WTC11 (cell line): ENCODE measurements at regions not wholly inside any gene's neighbourhood (a gene's known extent, or its start where the extent isn't known, plus 50 kb on each side); places are given as distances from the start of the nearest gene placed in this dataset.

Experiments
- ATAC-seq: fragments of 200-7000 bp; cut with Tn5 transposase; 2 replicates; pipeline ENCODE4 v1.10.0; 2021; ENCODE audit warnings: mild to moderate bottlenecking, moderate library complexity
- CTCF ChIA-PET: fragments of 300-600 bp; sonication (Branson Sonifier 250); formaldehyde crosslinking; loops from one replicate; lab custom pipeline; 2021; ENCODE audit warnings: antibody characterized with exemption; lab: Charles Lee
- POLR2A ChIA-PET: fragments of 350-600 bp; sonication (Branson Sonifier 250); formaldehyde crosslinking; loops from one replicate; lab custom pipeline; 2021; ENCODE audit warnings: antibody characterized with exemption; lab: Charles Lee
- DNase-seq: peaks from one replicate; pipeline ENCODE4 v3.0.0; 2021; ENCODE audit warnings: low spot score
- H3K27ac Mint-ChIP-seq: 2 replicates; pipeline ENCODE4 v1.8.0; 2021; ENCODE audit warnings: mixed read lengths
- H3K27me3 Mint-ChIP-seq: 2 replicates; pipeline ENCODE4 v1.8.0; 2021; ENCODE audit warnings: low read depth, mild to moderate bottlenecking, moderate library complexity, mixed read lengths
- H3K36me3 Mint-ChIP-seq: 2 replicates; pipeline ENCODE4 v1.8.0; 2021; ENCODE audit warnings: mixed read lengths
- H3K4me1 Mint-ChIP-seq: 2 replicates; pipeline ENCODE4 v1.8.0; 2022; ENCODE audit warnings: mixed read lengths
- H3K4me3 Mint-ChIP-seq: 2 replicates; pipeline ENCODE4 v1.8.0; 2021; ENCODE audit warnings: mild to moderate bottlenecking, moderate library complexity, mixed read lengths
- H3K9me3 Mint-ChIP-seq: 2 replicates; pipeline ENCODE4 v1.8.0; 2021; ENCODE audit warnings: mixed read lengths
- ATF2 ChIP-seq: sonication (generic); formaldehyde crosslinking; IDR thresholded peaks from 2 replicates; pipeline ENCODE4 v1.8.1; 2022; ENCODE audit warnings: low read depth, missing genetic modification reagents, borderline replicate concordance
- CBFB ChIP-seq: sonication (generic); formaldehyde crosslinking; IDR thresholded peaks from 2 replicates; pipeline ENCODE4 v1.8.1; 2022; ENCODE audit warnings: mild to moderate bottlenecking, low read depth, missing genetic modification reagents
- CREB1 ChIP-seq: sonication (generic); formaldehyde crosslinking; IDR thresholded peaks from 2 replicates; pipeline ENCODE4 v1.8.0; 2023; ENCODE audit warnings: mild to moderate bottlenecking, missing genetic modification reagents
- CREM ChIP-seq: sonication (generic); formaldehyde crosslinking; IDR thresholded peaks from 2 replicates; pipeline ENCODE4 v1.8.1; 2022; ENCODE audit warnings: mild to moderate bottlenecking, missing genetic modification reagents, moderate library complexity
- CTCF ChIP-seq: fragments of 200-600 bp; IDR thresholded peaks from 2 replicates; pipeline ENCODE4 v1.8.0; 2022; ENCODE audit warnings: antibody characterized with exemption
- NFYB ChIP-seq: sonication (generic); formaldehyde crosslinking; conservative IDR thresholded peaks from 2 replicates; pipeline ENCODE4 v1.8.0; 2022; ENCODE audit warnings: low read depth, missing genetic modification reagents
- TEAD4 ChIP-seq: sonication (generic); formaldehyde crosslinking; IDR thresholded peaks from 2 replicates; pipeline ENCODE4 v1.8.0; 2022; ENCODE audit warnings: mild to moderate bottlenecking, missing genetic modification reagents
- TP53 ChIP-seq: sonication (generic); formaldehyde crosslinking; IDR thresholded peaks from 2 replicates; pipeline ENCODE4 v1.8.1; 2023; ENCODE audit warnings: mild to moderate bottlenecking, missing genetic modification reagents
- ZMAT4 ChIP-seq: fragments of 250-450 bp; sonication (Bioruptor Pico); IDR thresholded peaks from 2 replicates; pipeline ENCODE4 v1.9.0; 2021; ENCODE audit warnings: mild to moderate bottlenecking
- ZNF138 ChIP-seq: sonication (generic); formaldehyde crosslinking; conservative IDR thresholded peaks from 2 replicates; pipeline ENCODE4 v1.8.1; 2022; ENCODE audit warnings: mild to moderate bottlenecking, moderate library complexity, missing genetic modification reagents
- ZNF219 ChIP-seq: sonication (generic); formaldehyde crosslinking; IDR thresholded peaks from 2 replicates; pipeline ENCODE4 v1.8.0; 2023; ENCODE audit warnings: missing genetic modification reagents, mild to moderate bottlenecking, borderline replicate concordance
- ZNF263 ChIP-seq: sonication (generic); formaldehyde crosslinking; IDR thresholded peaks from 2 replicates; pipeline ENCODE4 v1.8.1; 2022; ENCODE audit warnings: low read depth, mild to moderate bottlenecking, moderate library complexity, missing genetic modification reagents
- ZNF416 ChIP-seq: fragments of 250-450 bp; sonication (Bioruptor Pico); IDR thresholded peaks from 2 replicates; pipeline ENCODE4 v1.9.0; 2021; ENCODE audit warnings: mild to moderate bottlenecking, inconsistent platforms
- ZNF512 ChIP-seq: sonication (generic); formaldehyde crosslinking; IDR thresholded peaks from 2 replicates; pipeline ENCODE4 v1.8.1; 2022; ENCODE audit warnings: missing genetic modification reagents, borderline replicate concordance
- TF ChIP-seq, protein P1 (sequence below): sonication (generic); formaldehyde crosslinking; IDR thresholded peaks from 2 replicates; pipeline ENCODE4 v1.8.1; 2022; ENCODE audit warnings: low read depth, mild to moderate bottlenecking, moderate library complexity, missing genetic modification reagents, borderline replicate concordance

DNA sequence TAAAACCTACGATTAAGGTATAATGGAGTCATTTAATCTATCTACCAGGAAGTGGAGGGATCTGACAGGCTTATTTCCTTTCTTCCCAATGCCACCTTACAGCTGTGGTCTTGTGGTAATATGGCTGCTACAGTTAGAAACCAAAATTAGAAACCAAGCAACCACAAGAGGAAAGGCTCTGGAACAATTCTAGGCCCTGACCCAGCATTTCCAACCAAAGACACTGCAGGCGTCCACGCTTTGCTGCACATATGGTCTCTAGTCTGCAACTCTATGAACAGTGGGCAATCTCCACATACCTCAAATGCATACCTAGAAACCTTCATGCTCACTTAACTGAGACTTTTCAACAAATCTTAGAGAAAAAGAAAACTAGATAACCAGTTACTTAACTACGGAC is 339.1 kb downstream of the NFIB start (continued):
- TF ChIP-seq ZNF512 (no peak), TEAD4 (CRISPR knock-in tag) (no peak), ZMAT4 (CRISPR knock-in tag) (no peak), NFYB (CRISPR knock-in tag) (no peak), ZNF138 (CRISPR knock-in tag) (no peak), TP53 (CRISPR knock-in tag) (no peak), ZNF263 (CRISPR knock-in tag) (no peak), ZNF416 (CRISPR knock-in tag) (no peak), CBFB (CRISPR knock-in tag) (no peak)

DNA sequence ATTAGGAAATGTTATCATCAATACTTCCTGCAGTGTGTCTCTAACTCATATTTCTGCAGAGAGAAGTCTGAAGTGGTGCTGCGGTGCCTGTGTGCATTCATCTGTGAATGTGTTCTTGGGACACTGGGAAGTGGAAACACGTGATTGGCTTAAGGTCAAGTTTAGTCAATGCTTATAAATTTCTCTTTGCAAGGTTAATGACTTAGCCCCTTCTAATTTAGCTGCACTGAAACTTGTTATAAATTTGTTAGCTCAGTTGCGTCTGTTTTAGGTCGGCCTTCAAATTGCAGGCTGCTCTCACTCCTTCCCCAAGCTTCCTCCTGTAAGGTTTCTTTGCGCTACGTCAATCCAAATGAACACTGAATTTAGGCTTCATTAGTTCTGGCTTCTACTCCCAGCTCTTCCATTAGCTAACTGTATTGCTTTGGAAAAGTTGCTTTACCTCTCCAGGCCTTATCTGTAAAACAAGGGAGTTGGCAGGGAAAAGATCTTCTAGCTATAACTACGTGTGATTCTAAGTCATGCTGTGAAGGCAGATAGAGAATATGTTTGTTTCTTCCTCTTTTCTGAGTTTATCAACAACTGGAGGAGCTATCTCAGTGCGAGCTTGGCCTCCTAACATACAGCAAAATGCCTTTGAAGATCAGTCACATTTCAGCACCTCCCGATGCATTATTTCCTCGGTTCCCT is 341.8 kb downstream of the NFIB start:
- ChIA-PET POLR2A (no interaction called here), CTCF (interaction anchor here (1.0 kb wide), 1 partner anchor 11 kb away, joined by 3 read pairs; no protein-coding TSS in a partner anchor)
- no peaks in the 10 kb centered on the region; the same call in 1 of the 2 replicates for H3K27me3 Mint-ChIP-seq
- DNase-seq: no peak
- no peaks in the 10 kb centered on the region for H3K4me1 Mint-ChIP-seq
- no peaks in the 10 kb centered on the region for H3K9me3 Mint-ChIP-seq
- H3K27ac Mint-ChIP-seq: no peak overlapping the region
- no peaks in the 10 kb centered on the region for H3K36me3 Mint-ChIP-seq
- ATAC-seq: no peak
- TF ChIP-seq, protein P1, sequence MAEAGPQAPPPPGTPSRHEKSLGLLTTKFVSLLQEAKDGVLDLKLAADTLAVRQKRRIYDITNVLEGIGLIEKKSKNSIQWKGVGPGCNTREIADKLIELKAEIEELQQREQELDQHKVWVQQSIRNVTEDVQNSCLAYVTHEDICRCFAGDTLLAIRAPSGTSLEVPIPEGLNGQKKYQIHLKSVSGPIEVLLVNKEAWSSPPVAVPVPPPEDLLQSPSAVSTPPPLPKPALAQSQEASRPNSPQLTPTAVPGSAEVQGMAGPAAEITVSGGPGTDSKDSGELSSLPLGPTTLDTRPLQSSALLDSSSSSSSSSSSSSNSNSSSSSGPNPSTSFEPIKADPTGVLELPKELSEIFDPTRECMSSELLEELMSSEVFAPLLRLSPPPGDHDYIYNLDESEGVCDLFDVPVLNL (CRISPR knock-in tag): no peak
- TF ChIP-seq ZNF219 (CRISPR knock-in tag) (no peak), CTCF (no peak)
- no peak overlapping the region for H3K4me3 Mint-ChIP-seq

DNA sequence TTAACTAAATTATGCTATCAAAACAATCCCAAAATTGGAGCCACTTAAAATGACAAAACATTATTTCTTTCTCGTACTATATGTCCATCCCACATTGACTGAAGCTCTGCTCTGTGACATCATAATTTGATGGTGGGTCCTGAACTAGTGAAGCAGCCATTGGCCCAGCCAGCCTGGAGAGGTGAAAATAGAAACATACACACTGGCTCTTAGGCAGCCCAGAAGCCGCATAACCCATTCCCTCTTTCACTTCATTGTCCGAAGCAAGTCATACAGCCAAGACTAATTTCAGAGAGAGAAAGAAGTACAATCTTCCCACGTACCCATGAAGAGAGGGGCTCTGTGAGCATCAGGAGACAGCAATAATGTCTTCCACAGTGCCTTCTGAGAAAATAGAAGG is 342.5 kb downstream of the NFIB start:
- no peak for DNase-seq
- CTCF ChIA-PET: no interaction called here
- POLR2A ChIA-PET: no interaction called here
- Mint-ChIP-seq H3K9me3 (no peaks in the 10 kb centered on the region), H3K36me3 (no peaks in the 10 kb centered on the region), H3K4me1 (no peaks in the 10 kb centered on the region), H3K27me3 (no peaks in the 10 kb centered on the region; the same call in 1 of the 2 replicates)
- ATAC-seq: no peak
- TF ChIP-seq CREB1 (CRISPR knock-in tag) (no peak), ATF2 (no peak), ZNF263 (CRISPR knock-in tag) (no peak), ZMAT4 (CRISPR knock-in tag) (no peak), CREM (CRISPR knock-in tag) (no peak)
- TF ChIP-seq, all 79 proteins: peak for 0
- H3K27ac Mint-ChIP-seq: no peak overlapping the region
- H3K4me3 Mint-ChIP-seq: no peak overlapping the region
